GM12873 (cell line): ENCODE measurements at regions not wholly inside any gene's neighbourhood (a gene's known extent, or its start where the extent isn't known, plus 50 kb on each side); places are given as distances from the start of the nearest gene placed in this dataset.
A peak's percentile ranks its signal among the peaks of the same experiment; 100 is the strongest.

Experiments used
- TF ChIP-seq, protein P1 (sequence below): IDR thresholded peaks from 2 replicates; pipeline ENCODE4 v1.5.1; 2012; ENCODE audit warnings: low read depth, mild to moderate bottlenecking, moderate library complexity, low read length, control low read depth; ENCODE audit not compliant: insufficient read depth; ENCODE audit errors: missing control alignments

GRCh38 chr2:16496426-16497388, 168.9 kb downstream of the CYRIA start:
- TF ChIP-seq, protein P1, sequence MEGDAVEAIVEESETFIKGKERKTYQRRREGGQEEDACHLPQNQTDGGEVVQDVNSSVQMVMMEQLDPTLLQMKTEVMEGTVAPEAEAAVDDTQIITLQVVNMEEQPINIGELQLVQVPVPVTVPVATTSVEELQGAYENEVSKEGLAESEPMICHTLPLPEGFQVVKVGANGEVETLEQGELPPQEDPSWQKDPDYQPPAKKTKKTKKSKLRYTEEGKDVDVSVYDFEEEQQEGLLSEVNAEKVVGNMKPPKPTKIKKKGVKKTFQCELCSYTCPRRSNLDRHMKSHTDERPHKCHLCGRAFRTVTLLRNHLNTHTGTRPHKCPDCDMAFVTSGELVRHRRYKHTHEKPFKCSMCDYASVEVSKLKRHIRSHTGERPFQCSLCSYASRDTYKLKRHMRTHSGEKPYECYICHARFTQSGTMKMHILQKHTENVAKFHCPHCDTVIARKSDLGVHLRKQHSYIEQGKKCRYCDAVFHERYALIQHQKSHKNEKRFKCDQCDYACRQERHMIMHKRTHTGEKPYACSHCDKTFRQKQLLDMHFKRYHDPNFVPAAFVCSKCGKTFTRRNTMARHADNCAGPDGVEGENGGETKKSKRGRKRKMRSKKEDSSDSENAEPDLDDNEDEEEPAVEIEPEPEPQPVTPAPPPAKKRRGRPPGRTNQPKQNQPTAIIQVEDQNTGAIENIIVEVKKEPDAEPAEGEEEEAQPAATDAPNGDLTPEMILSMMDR = no peak

- TF ChIP-seq, protein P1 = no peak
Observed at GRCh38 chr2:16495509-16496208, 170.0 kb downstream of the CYRIA start.

DNA sequence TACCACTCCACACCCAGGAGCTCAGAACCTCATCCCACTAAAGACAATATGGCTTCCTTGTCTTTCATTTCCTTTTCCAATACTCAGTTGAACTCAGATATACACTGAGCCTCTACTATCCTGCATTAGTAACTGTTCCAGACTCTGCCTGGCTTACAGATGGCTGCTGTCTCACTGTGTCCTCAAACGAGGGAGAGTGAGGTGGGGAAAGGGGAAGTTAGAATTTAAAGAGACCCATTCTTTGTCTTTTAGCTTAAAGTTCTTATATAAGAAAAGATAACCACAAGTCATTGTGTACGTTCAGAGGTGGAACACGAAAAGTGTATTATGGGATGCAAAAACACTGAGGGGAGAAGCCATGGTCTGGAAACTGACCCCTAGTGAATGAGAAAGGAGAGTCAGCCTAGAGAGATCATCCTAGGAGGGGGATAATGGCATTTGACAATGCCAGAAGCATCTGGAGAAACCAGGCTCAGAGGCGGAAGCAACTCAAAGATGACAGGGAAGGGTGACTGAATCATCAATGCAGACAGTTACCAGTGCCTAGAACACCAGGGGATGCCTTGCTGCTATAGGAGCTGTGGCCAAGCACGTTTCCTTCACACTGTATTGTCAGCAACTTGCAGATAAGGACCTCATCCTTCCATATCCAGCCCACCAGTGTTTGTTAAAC, 170.7 kb downstream of the CYRIA start:
- TF ChIP-seq, protein P1 = no peak

- TF ChIP-seq, protein P1 = no peak
Observed at GRCh38 chr2:16493788-16494187, 171.8 kb downstream of the CYRIA start.

GRCh38 chr2:16487686-16488085, 177.9 kb downstream of the CYRIA start:
- TF ChIP-seq, protein P1 = peak; percentile 21

DNA sequence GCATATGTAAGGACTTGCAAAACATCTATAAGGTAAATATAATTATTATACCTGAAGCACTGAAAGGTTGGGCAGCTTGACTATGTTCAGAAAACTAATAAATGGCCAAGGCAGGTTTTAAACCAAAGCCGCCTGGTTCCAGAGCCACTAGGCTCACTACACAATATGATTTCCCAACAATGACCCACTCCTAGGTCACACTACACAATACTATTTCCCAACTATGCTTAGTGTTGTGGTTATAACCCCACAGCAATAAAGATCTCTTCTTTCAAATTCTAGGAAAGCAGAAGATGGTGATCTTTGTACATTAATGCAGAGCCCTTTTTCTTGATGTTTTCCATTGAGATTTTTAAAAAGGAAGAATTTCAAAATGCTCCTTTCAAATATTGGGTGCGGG, 180.4 kb downstream of the CYRIA start:
- TF ChIP-seq, protein P1 = no peak

DNA sequence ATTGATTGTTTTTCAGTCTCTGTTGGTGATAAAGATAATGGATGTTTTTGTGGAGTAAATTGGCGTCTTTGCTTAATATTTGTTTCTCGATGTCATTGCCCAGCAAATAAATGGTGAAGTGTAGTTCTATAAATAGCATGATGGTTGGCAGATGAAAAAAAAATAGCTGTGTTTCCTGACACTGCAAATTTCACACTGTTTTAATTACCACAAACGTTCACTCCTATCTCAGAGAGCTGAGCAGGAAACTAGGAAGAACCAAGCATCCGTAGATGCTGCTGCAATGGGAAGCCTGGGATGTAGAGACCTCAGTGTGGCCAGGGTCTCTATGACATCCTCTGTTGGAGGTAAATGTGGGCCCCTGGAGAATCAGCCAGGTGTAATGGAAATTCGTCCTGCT, 183.2 kb downstream of the CYRIA start:
- TF ChIP-seq, protein P1 = no peak
